CD4-positive, alpha-beta memory T cell (primary cell): ENCODE measurements at regions not wholly inside any gene's neighbourhood (a gene's known extent, or its start where the extent isn't known, plus 50 kb on each side); places are given as distances from the start of the nearest gene placed in this dataset.

Experiments
- CTCF ChIA-PET: fragments of 350-600 bp; sonication (Branson Sonifier 250); formaldehyde crosslinking; loops from one replicate; lab custom pipeline; 2021; ENCODE audit warnings: inconsistent platforms; ENCODE audit not compliant: partially characterized antibody; lab: Charles Lee
- POLR2A ChIA-PET: fragments of 350-600 bp; sonication (Branson Sonifier 250); formaldehyde crosslinking; loops from one replicate; lab custom pipeline; 2021; ENCODE audit not compliant: partially characterized antibody; lab: Charles Lee
- DNase-seq, 5 donors: peaks; one replicate each; pipeline versions ENCODE4 v3.0.0 to v3.0.0-alpha.2; 2020 to 2022; ENCODE audit warnings: mixed read lengths in 1 of 5
- H3K27ac ChIP-seq: one replicate; pipeline ENCODE4 v1.7.0; 2013; ENCODE audit warnings: low read depth, low read length
- H3K27me3 ChIP-seq: 2 replicates; pipeline ENCODE4 v1.7.0; 2013; ENCODE audit warnings: mild to moderate bottlenecking, low read length, moderate library complexity; ENCODE audit not compliant: insufficient read depth
- H3K36me3 ChIP-seq: 2 replicates; pipeline ENCODE4 v1.7.0; 2013; ENCODE audit warnings: mild to moderate bottlenecking, low read length, moderate library complexity; ENCODE audit not compliant: insufficient read depth
- H3K4me1 ChIP-seq: 2 replicates; pipeline ENCODE4 v1.7.0; 2013; ENCODE audit warnings: mild to moderate bottlenecking, low read length, moderate library complexity; ENCODE audit not compliant: insufficient read depth
- H3K4me3 ChIP-seq, 2 donors: one replicate each; pipeline ENCODE4 v1.7.0; 2013; ENCODE audit warnings: low read length in 2 of 2, mild to moderate bottlenecking in 1 of 2
- H3K9me3 ChIP-seq, 2 donors: one replicate each; pipeline ENCODE4 v1.7.0; 2013; ENCODE audit warnings: low read length in 2 of 2, control low read depth in 1 of 2; ENCODE audit not compliant: control insufficient read depth in 1 of 2
- H3K27ac Mint-ChIP-seq, 7 donors: one replicate each; pipeline ENCODE4 v1.8.0; 2020 to 2021; ENCODE audit warnings: mixed read lengths in 7 of 7, mild to moderate bottlenecking in 6 of 7, inconsistent platforms in 3 of 7, moderate library complexity in 3 of 7
- H3K27me3 Mint-ChIP-seq, 2 donors: one replicate each; pipeline ENCODE4 v1.8.0; 2020 to 2021; ENCODE audit warnings: mixed read lengths in 2 of 2
- H3K36me3 Mint-ChIP-seq, 2 donors: one replicate each; pipeline ENCODE4 v1.8.0; 2020 to 2021; ENCODE audit warnings: mixed read lengths in 2 of 2, inconsistent platforms in 1 of 2, mild to moderate bottlenecking in 1 of 2
- H3K4me1 Mint-ChIP-seq, 4 donors: one replicate each; pipeline ENCODE4 v1.8.0; 2020 to 2021; ENCODE audit warnings: mixed read lengths in 4 of 4, mild to moderate bottlenecking in 1 of 4
- H3K4me3 Mint-ChIP-seq, 8 donors: one replicate each; pipeline ENCODE4 v1.8.0; 2020 to 2021; ENCODE audit warnings: mixed read lengths in 8 of 8, mild to moderate bottlenecking in 7 of 8, moderate library complexity in 6 of 8, inconsistent platforms in 3 of 8
- H3K9me3 Mint-ChIP-seq, 8 donors: one replicate each; pipeline ENCODE4 v1.8.0; 2020 to 2021; ENCODE audit warnings: mixed read lengths in 8 of 8, mild to moderate bottlenecking in 5 of 8, inconsistent platforms in 3 of 8, moderate library complexity in 1 of 8
- intact Hi-C: fragments of 100-400 bp; cut with micrococcal nuclease; formaldehyde crosslinking; loops from one replicate; pipeline ENCODE4 v1.15.1; 2023

GRCh38 chr16:86016201-86016965 is 117.4 kb downstream of the IRF8 start:
- peaks cover 5 to 21% (median 16%) of the 10 kb centered on the region in 8 donors for H3K9me3 Mint-ChIP-seq
- Histone ChIP-seq H3K4me3 (no peak overlapping the region), H3K36me3 (no peaks in the 10 kb centered on the region), H3K9me3 (no peaks in the 10 kb centered on the region), H3K4me1 (no peaks in the 10 kb centered on the region), H3K27ac (no peak overlapping the region), H3K27me3 (no peaks in the 10 kb centered on the region)
- intact Hi-C loops: loop anchor here (1.0 kb wide), 1 partner anchor 195 kb away; no protein-coding TSS in a partner anchor
- POLR2A ChIA-PET: interaction anchor here (1.3 kb wide), 1 partner anchor 195 kb away, joined by 8 read pairs; no protein-coding TSS in a partner anchor
- H3K4me1 Mint-ChIP-seq: no peaks in the 10 kb centered on the region
- CTCF ChIA-PET: interaction anchor here (0.6 to 11.4 kb wide), 9 partner anchors 11 to 792 kb away, joined by 3 to 162 read pairs (median 3); no protein-coding TSS in a partner anchor
- peak in 4 of 5 donors; percentile 42 to 45 (median 43) for DNase-seq
- H3K27me3 Mint-ChIP-seq: peaks cover 20 to 25% of the 10 kb centered on the region in 2 donors
- H3K4me3 Mint-ChIP-seq: no peak overlapping the region
- peaks cover 0 to 7% of the 10 kb centered on the region in 2 donors for H3K36me3 Mint-ChIP-seq
- H3K27ac Mint-ChIP-seq: no peak overlapping the region

DNA sequence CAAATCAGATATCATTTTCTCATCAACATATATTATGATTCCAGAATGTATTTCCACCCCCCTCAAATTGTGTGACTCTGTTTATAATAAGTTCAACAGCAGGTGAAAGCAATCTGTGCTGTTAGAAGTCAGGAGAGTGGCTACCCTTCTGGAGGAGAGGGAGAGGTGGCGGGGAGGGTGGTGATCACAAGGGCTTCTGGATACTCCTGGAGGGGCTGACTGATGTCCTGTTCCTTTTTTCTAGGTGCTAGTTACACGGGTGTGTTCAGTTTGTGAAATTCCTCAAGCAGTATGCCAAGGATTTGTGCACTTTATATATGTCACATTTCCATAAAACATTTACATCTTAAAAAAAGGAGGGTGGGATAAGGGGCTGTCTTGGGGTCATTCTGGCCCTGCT is 119.1 kb downstream of the IRF8 start:
- Histone ChIP-seq H3K9me3 (no peaks in the 10 kb centered on the region), H3K27ac (no peak overlapping the region), H3K4me1 (no peaks in the 10 kb centered on the region), H3K4me3 (no peak overlapping the region), H3K36me3 (no peaks in the 10 kb centered on the region), H3K27me3 (no peaks in the 10 kb centered on the region)
- Mint-ChIP-seq H3K9me3 (peaks cover 5 to 21% (median 16%) of the 10 kb centered on the region in 8 donors), H3K36me3 (peaks cover 0 to 7% of the 10 kb centered on the region in 2 donors), H3K27ac (no peak overlapping the region), H3K4me3 (no peak overlapping the region), H3K4me1 (no peaks in the 10 kb centered on the region), H3K27me3 (peaks cover 20 to 26% of the 10 kb centered on the region in 2 donors)
- intact Hi-C loops: no loop called here
- ChIA-PET CTCF (interaction anchor here (11.4 kb wide), 1 partner anchor 197 kb away, joined by 162 read pairs; no protein-coding TSS in a partner anchor), POLR2A (no interaction called here)
- DNase-seq: no peak

DNA sequence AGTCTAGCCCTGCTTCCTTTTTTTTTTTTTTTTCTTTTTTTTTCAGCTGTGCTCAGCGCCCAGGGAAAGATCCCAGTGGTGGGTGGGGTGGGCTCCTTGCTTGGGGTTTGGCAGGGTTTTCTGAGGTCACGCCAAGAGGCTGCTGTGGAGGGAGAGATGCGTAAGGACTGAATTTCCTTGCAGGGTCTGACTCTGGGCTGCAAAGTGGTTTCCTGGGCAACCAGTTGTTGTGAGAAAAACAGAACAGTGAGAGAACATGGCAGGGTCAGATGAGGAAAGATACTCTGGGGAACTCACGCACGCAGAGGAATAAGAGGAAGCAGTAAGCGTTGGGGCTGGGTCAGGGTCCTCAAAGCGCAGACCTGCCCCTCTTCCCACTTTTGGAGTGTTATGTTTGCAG is 119.5 kb downstream of the IRF8 start:
- intact Hi-C loops: no loop called here
- Histone ChIP-seq H3K9me3 (no peaks in the 10 kb centered on the region), H3K27ac (no peak overlapping the region), H3K4me3 (no peak overlapping the region), H3K27me3 (no peaks in the 10 kb centered on the region), H3K4me1 (no peaks in the 10 kb centered on the region), H3K36me3 (no peaks in the 10 kb centered on the region)
- Mint-ChIP-seq H3K4me3 (no peak overlapping the region), H3K9me3 (peaks cover 5 to 24% (median 17%) of the 10 kb centered on the region in 8 donors), H3K36me3 (peaks cover 0 to 7% of the 10 kb centered on the region in 2 donors), H3K4me1 (no peaks in the 10 kb centered on the region), H3K27me3 (peaks cover 21 to 29% of the 10 kb centered on the region in 2 donors), H3K27ac (no peak overlapping the region)
- no peak for DNase-seq
- CTCF ChIA-PET: interaction anchor here (7.8 to 11.4 kb wide), 2 partner anchors 197 to 198 kb away, joined by 54 to 162 read pairs; no protein-coding TSS in a partner anchor
- POLR2A ChIA-PET: no interaction called here

- ChIA-PET CTCF (interaction anchor here (7.8 kb wide), 1 partner anchor 199 kb away, joined by 54 read pairs; no protein-coding TSS in a partner anchor), POLR2A (no interaction called here)
- H3K9me3 ChIP-seq: no peaks in the 10 kb centered on the region
- no peaks in the 10 kb centered on the region for H3K27me3 ChIP-seq
- H3K4me3 Mint-ChIP-seq: peak overlapping the region in 1 of 8 donors; percentile 20
- intact Hi-C loops: no loop called here
- peaks cover 2 to 4% of the 10 kb centered on the region in 2 donors for H3K36me3 Mint-ChIP-seq
- H3K4me3 ChIP-seq: no peak overlapping the region
- H3K4me1 Mint-ChIP-seq: no peaks in the 10 kb centered on the region
- no peak for DNase-seq
- no peaks in the 10 kb centered on the region for H3K36me3 ChIP-seq
- H3K27ac Mint-ChIP-seq: no peak overlapping the region
- no peaks in the 10 kb centered on the region for H3K4me1 ChIP-seq
- H3K27ac ChIP-seq: no peak overlapping the region
- H3K9me3 Mint-ChIP-seq: peaks cover 6 to 28% (median 20%) of the 10 kb centered on the region in 8 donors
- peaks cover 21 to 33% of the 10 kb centered on the region in 2 donors for H3K27me3 Mint-ChIP-seq
Measured at GRCh38 chr16:86018941-86019340, 120.0 kb downstream of the IRF8 start.

GRCh38 chr16:86019446-86020047 is 120.6 kb downstream of the IRF8 start:
- Histone ChIP-seq H3K4me3 (no peak overlapping the region), H3K27me3 (no peaks in the 10 kb centered on the region), H3K9me3 (no peaks in the 10 kb centered on the region), H3K36me3 (no peaks in the 10 kb centered on the region), H3K27ac (no peak overlapping the region), H3K4me1 (no peaks in the 10 kb centered on the region)
- ChIA-PET CTCF (interaction anchor here (7.8 kb wide), 1 partner anchor 199 kb away, joined by 54 read pairs; no protein-coding TSS in a partner anchor), POLR2A (no interaction called here)
- Mint-ChIP-seq H3K9me3 (peaks cover 7 to 34% (median 22%) of the 10 kb centered on the region in 8 donors), H3K4me3 (no peak overlapping the region), H3K27ac (no peak overlapping the region), H3K27me3 (peaks cover 21 to 33% of the 10 kb centered on the region in 2 donors), H3K4me1 (no peaks in the 10 kb centered on the region), H3K36me3 (peaks cover 2 to 3% of the 10 kb centered on the region in 2 donors)
- no peak for DNase-seq
- intact Hi-C loops: no loop called here

DNA sequence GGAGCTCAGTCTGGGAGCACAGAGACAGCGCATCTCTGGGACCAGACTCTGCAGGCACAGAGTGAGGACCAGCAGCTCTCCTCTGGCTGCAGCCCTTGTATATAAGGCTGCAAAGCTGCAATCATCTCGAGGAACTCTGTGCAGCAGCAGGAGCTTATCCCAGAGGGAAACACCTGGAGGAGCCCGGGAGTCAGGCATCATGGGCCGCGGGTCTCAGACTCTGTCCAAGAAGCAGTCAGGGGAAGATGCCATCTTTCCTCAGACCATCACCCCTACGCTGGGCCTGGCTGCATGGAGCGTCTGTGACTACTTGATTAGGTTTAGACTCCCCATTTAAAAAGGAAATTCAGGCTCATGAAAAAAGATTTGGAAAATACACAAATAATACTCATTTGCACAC is 122.0 kb downstream of the IRF8 start:
- no peak for DNase-seq
- Histone ChIP-seq H3K27me3 (no peaks in the 10 kb centered on the region), H3K9me3 (no peaks in the 10 kb centered on the region), H3K4me3 (no peak overlapping the region), H3K36me3 (no peaks in the 10 kb centered on the region), H3K4me1 (no peaks in the 10 kb centered on the region), H3K27ac (no peak overlapping the region)
- Mint-ChIP-seq H3K27me3 (peaks cover 25 to 33% of the 10 kb centered on the region in 2 donors), H3K27ac (no peak overlapping the region), H3K4me1 (no peaks in the 10 kb centered on the region), H3K4me3 (no peak overlapping the region), H3K36me3 (peaks cover 2 to 3% of the 10 kb centered on the region in 2 donors), H3K9me3 (peaks cover 7 to 43% (median 28%) of the 10 kb centered on the region in 8 donors)
- ChIA-PET CTCF (interaction anchor here (7.8 kb wide), 1 partner anchor 201 kb away, joined by 54 read pairs; no protein-coding TSS in a partner anchor), POLR2A (no interaction called here)
- intact Hi-C loops: no loop called here
